Kidney glomerular epithelial cell (primary cell): ENCODE measurements at regions not wholly inside any gene's neighbourhood (a gene's known extent, or its start where the extent isn't known, plus 50 kb on each side); places are given as distances from the start of the nearest gene placed in this dataset.

Experiments
- DNase-seq: peaks from one replicate; lab custom pipeline; 2025; lab: John Stamatoyannopoulos, UW

DNA sequence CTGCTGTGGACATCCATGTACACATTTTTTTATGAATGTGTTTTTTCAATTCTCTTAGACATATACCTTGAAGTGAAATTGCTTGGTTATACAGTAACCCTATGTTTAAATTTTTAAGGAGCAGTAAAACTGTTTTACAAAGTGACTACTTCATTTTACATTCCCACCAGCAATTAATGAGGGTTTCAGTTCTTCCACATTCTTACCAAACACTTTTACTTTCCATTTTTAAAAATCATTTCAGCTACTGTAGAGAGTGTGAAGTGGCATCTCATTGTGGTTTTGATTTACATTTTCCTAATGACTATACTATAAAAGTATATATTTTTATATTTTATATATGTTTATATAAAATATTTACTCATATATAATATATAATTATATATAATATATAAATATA is 1221.5 kb downstream of the PLA2G4A start:
- DNase-seq, result no peak

DNA sequence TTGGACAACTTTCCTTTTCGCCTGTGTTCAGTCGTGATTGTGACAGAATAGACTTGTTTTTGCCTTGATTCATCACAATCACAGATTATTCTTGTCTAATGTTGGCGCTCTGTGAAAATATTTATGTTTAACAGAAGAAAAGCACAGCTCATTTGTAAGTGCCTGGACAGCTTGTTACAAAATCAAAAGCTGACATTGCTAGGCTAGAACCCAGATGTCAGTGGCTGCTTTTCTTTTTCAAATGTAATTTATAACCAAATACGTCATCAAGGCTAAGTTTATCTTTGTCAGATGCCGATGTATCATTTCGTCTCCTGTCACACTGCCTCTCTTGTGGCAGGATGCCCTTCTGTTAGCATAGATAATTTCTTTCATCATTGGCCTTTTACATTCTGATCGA is 1227.3 kb downstream of the PLA2G4A start:
- DNase-seq, result no peak

DNA sequence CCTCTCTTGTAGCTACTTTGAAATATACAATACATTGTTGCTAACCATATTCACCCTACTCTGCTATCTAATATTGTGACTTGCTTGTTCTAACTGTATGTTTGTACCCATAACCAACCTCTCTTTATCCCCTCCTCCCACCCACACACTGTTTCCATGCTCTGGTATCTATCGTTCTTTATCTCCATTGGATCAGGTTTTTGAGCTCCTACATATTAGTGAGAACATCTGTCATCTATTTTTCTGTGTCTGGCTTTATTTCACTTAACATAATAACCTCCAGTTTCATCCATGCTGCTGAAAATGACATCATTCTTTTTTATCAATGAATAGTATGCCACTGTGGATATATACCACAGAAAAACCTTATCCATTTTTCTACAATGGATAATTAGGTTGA is 1230.1 kb downstream of the PLA2G4A start:
- DNase-seq, result no peak

DNA sequence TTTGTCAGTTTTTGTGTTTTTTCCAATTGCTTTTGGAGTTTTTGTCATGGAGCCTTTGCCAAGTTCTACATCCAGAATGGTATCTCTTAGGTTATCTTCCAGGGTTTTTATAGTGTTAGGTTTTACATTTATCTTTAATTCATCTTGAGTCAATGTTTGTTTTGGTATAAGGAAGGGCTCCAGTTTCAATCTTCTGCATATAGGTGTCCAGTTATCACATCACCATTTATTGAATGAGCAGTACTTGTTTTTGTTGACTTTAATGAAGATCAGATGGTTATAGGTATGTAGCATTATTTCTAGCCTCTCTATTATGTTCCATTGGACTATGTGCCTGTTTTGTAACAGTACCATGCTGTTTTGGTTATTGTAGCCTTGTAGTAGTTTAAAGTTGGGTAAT is 1233.1 kb downstream of the PLA2G4A start:
- no peak for DNase-seq

DNA sequence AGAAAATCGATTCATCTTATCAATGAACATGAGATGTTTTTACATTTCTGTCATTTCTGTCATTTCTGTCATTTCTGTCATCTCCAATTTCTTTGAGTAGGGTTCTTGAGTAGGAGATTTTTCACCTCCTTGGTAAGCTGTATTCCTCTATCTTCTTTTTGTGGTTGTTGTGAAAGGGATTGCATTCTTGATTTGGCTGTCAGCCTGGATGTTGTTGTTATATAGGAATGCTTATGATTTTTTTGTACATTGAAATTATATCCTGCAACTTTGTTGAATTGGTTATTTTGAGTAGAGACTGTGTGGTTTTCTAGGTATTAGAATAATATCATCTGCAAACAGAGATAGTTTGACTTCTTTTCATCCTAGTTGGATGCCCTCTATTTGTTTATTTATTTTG is 1233.7 kb downstream of the PLA2G4A start:
- DNase-seq, result no peak

DNA sequence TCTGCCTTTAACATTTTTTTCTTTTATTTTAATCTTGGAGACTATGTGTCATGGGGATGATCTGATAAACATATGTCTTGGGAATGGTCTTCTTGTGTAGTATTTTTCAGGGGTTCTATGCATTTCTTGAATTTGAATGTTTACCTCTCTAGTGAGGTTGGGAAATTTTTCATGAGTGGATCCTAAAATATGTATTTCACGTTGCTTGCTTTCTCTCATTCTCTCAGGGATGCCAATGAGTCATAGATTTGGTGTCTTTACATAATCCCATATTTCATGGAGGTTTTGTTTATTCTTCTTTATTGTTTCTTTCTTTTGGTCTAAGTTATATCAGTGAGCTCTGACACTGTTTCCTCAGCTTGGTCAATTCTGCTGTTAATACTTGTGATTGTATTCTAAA is 1237.2 kb downstream of the PLA2G4A start:
- DNase-seq, result no peak

DNA sequence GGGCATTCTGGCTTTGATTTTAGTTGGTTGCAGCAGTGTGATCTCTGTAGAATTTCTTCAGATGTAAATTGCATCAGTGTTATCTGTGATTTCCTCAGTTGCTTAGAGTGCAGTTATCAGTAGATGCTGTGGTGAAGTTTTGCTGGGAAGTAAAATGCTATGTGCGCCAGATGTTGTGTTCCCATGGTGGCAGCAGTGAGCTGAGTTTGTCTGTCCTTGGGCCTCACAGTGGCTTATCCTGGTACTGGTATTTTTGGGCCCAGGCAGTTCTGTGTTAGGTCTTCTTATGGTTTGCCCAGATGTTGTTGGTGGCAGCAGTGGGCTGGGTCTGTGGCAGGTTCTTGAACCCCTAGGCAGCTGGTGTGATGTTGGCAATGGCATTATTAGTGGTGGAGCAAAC is 1242.1 kb downstream of the PLA2G4A start:
- DNase-seq, result no peak

DNA sequence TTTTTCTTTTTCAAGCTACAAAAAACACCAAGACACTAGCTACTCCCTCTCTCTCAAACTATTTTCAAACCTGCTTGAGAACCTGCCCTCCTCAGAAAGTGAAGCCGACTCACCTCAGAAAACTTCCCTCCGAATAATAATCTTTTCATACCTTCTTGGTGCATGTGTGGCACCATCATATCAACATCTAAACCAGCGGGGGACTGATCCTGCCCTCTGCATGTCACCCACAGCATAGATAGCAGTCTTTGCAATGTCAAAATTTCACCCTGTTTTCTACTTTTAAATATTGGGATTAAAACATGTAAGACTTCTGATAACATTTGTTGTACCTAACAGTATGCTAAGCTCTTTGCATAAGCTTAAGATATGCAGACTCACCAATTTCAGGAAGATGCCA is 1260.3 kb downstream of the PLA2G4A start:
- no peak for DNase-seq

DNA sequence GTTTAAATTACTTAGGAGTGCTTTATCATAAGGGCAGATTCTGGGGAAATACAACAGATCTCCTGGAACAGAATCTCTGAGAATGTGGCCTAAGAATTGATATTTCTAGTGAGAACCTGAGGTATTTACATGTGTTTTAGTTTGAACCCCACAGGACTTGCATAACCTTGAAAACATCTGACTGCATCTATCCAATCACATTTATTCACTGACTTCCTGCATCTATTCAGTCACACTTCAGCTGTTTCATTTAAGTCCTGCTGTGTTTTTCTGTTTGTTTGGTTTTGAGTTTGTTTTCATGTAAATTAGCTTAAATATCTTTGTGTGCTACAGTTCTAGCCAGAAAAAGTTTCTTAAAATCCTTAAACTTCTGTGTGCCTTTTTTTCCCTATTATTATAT is 1260.7 kb downstream of the PLA2G4A start:
- no peak for DNase-seq

DNA sequence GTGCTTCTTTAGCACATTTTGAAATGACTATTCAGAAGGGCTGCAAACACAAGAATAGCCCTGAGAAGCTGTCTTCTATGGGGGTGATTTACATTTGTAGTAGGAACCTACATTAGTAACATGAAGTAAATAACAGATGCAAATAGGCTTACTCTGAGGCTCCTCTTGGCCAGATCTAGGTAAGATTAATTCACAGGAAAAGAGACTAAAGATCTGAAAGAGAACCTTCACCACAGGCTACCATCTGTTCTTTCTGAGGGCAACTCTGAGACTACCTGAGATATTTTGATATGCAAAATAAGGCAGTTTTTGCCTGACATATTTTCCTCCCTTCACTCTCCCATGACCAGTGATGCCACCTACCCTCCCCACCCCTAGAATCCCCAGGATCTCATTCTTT is 1267.8 kb downstream of the PLA2G4A start:
- no peak for DNase-seq

DNA sequence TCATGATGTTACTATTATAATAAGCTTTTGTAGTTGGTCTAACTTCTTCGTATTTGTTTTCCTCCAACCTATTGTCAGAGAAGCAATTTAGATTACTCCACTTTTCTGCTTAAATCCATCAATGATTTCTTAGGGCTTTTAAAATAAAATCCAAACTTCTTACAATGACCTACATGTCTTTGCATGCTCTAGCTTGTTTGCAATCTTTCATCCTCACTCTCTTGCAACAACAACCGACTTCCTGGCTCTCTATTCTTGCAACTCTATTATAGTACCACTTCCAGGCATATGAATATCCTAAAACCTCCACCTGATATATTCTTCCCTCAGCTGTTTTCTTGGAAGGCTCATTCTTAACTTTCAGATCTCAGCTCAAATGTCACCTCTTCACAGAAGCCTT is 1288.7 kb downstream of the PLA2G4A start:
- no peak for DNase-seq

DNA sequence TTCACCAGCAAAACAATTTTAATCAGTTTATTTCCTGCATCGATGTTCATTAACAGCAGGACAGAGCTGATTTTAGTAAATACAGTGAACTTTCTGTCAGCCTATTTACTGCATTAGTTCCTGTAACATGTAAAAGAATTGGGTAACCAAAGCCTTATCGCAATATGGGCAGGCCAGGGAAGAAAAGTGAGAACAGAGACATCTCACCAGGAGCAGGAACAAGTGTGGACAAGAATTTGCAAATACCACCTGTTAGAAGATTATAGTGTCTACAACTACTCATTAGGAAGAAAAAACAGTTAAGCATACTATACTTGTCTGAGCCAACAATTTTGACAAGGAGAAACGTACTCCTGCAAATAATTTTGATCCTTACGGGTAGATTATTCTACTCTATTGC is 1293.9 kb downstream of the PLA2G4A start:
- no peak for DNase-seq

DNA sequence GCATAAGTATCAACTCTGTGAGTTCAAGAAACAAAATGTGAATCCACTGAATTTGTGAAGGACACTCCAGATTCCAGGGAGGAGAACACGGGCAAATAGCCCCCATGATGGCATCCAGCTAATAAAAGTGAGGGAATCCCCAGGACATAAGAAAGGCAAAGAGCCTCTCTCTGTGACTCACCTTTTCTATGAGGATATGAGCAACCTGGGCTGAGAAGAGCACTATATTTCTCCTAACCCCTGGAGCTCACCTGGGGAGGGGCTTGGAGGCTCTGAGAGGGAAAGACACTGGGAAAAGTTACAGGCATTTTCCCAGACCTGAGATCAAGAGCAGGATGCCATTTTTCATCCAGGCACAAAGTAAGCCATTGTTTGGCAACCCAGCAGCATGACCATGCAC is 1298.8 kb downstream of the PLA2G4A start:
- no peak for DNase-seq

DNA sequence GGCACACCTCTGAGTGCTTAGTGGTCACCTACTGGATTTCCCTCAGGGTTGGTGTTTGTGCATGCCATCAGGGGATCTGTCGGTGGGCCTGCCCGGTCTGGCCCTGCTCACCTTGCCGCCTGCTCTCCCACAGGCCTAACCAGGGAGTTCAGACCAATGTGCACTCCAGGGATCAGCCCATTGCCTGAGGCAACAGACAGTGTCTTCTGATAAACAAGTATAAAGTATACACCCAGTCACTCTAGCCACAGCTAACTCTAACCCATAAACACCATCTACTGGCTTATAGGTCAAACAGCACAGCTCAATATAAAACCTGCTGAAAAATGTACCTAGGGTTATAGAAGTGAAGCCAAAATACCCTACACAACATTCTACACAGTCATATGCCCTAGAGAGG is 1300.0 kb downstream of the PLA2G4A start:
- DNase-seq, result no peak

DNA sequence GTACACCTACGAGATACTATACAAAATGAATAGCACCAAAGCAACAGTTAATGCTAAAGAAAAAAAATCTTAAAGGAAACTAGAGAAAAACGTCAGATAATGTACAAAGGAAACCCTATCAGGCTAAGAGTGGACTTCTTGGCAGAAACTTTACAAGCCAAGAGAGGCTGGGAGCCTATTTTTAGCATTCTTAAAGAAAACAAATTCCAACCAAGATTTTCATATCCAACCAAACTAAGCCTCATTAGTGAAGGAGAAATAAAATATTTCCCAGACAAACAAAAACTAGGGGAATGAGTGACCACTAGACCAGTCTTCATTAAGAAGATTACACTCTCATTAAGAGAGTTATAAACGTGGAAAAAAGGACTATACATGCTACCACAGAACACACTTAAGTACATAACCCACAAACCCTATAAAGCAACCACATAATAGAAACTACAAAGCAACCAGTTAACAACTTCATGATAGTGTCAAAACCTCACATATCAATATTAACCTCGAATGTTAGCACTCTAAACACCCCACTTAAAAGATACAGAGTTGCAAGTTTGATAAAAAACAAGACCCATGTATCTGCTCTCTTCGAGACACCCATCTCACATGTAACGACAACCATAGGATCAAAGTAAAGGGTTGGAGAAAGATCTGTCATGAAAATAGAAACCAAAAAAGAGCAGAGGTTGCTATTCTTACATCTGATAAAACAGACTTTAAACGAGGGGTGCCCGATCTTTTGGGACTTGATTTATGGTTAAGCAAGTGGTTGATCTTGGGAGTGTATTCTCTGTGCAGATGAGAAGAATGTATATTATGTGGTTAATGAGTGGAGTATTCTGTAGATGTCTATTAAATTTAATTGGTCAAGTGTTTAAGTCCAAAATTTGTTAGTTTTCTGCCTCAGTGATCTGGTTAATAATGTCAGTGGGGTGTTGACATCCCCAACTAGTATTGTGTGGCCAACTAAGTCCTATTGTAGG is 1301.4 kb downstream of the PLA2G4A start:
- DNase-seq, result no peak

DNA sequence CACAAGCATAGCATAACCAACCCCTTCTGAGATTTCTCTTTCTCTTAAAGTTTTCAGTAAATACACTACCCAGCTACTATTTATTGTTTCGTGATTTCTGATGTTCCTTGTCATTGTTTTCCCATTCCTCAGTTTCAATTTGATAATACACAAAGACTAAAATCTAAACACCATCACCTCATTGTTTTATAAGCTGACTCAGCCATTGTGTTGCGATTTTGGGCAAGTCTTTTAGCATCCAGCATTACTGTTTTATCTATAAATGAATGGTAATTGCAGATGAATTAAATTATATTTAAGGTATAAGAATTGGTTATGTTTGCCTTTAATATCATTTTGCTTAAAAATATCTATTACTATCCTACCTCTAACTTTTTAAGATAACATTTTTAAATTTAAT is 1308.5 kb downstream of the PLA2G4A start:
- no peak for DNase-seq

DNA sequence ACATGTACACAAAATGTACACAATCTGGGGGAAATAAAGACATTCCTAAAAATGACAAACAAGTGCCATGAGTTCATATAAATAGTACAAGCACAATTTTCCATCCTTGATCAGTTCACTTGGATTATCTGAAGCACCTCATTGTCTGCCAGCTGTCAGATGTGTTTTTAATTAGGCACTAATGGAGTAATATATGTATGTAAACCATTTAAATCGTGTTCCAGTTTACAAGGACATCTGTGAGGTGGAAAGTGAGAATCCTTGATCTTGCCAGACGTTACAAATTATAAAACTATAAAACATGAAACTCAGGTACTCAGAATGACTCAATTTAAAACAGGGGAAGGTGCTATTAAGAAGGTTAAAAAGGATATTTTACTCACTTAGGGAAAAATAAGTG is 1312.2 kb downstream of the PLA2G4A start:
- no peak for DNase-seq

DNA sequence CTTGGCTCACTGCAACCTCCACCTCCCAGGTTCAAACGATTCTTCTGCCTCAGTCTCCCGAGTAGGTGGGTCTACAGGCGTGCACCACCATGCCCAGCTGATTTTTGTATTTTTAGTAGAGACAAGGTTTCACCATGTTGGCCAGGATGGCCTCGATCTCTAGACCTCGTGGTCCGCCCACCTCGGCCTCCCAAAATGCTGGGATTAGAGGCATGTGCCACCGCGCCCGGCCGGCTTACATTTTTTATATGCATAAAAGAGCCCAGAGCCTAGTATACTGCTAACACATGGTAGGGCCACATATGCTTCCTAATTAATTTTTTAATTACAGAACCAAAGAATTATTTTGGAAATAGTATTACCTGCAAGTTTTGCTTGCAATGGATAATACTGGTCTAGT is 1325.4 kb downstream of the PLA2G4A start:
- DNase-seq, result no peak

DNA sequence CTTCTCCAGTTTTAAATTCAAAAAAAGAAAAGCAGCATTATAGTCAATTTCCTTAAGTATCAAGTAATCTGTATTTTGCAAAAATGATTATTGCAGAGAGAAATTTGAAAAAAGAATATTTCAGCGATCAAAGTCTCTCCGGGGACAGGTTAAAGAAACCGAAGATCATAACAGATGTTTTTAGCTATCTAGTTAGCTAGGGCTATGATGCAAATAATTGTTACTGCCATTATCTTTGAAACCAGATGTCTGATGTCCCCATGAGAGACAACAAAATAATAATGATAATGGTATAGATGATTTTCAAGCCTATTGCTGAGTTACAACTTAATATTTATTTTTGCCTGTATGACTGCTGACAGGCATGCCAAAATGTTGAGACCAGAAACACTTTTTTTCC is 1326.0 kb downstream of the PLA2G4A start:
- DNase-seq, result no peak

DNA sequence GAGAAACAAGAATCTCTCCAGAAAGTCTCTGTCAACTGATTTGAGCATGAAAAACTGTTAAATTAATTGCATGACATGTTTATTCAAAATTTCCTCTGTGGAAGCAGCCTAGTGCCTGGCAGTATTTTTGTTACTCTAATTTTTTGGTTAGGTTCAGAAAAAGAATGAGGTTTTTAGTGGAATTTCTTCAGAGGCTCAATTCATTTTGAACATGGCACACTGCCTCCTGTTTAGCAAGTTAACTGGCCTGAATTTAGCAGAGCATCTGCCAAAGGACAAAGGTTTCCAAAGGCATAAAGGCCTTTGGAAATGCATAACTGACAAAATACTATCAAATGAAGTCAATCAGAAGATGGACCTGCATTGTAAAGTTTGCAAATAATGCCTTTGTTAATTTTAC is 1326.5 kb downstream of the PLA2G4A start:
- no peak for DNase-seq

DNA sequence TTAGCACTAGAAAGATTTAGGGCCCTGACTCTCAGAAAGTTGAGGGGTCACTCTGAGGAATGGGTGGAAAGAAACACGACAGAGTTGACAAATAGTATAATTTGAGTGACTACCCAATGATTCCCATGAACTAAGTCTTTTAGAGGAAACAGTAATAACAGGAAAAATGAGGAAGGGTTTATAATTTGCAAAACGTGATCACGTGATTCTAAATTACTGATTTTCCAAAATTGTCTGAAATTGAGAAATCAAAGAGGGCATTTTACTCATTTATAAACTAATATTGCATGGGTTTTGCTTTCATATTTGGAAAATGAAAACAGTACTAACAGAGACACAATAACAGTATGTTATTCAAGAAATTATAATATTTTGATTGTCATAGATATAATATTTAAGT is 1335.7 kb downstream of the PLA2G4A start:
- no peak for DNase-seq

DNA sequence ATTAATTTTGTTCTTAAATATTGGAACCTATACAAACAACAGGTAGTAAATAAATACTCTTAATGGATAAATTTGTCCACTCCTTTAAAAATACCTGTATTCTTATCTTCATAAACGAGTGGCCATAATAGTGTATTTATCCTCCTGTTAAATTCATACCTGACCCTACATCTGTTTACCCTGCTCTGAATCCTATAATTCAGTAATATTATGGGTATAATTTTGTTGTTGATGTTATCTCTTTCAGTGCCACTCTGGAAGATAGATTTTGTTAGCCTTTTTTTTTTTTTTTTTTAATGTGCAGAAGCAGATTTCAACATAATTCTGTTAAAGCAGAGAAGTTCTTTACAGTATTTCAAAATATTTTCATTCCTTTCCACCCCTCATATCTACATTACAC is 1337.9 kb downstream of the PLA2G4A start:
- DNase-seq, result no peak

DNA sequence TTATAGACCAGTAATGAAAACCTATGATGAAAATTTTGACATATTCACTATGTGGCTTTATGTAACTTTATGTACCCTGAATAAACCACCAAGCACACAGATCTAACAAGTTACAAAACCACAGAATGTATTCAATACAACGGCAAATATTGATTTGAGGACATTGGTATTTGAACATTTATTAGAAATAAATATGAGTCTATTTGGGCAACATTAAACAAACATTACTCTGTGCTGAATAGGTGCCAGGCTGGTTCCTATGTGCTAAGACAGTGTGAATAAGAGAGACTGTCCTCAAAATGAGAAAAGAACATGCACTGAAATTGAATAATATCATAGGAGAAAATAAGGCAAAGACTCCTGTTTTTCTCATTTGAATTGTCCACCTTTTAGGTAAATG is 1341.2 kb downstream of the PLA2G4A start:
- no peak for DNase-seq

DNA sequence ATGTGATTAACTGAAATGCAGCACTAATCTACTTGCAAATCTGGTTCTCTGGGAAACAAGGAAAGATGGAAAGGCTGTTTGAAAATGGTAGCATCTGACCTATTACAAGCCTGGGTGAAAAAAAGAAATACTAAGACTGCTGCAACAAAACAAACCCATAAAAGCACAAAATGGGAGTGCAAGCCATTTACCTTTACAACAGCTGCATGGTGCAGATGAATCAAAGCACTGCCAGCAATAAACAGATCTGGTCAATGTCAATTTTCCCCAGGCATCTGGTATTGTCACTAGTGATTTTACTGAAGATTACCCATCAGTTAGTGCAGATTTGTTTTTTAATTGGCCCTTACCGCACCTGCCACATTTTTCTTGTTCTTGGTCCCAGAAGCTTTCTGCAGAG is 1341.7 kb downstream of the PLA2G4A start:
- DNase-seq, result no peak
